Calu3 (cell line): ENCODE measurements at regions not wholly inside any gene's neighbourhood (a gene's known extent, or its start where the extent isn't known, plus 50 kb on each side); places are given as distances from the start of the nearest gene placed in this dataset.

Experiments used
- BruUV-seq: library from RNA; stranded (reverse); fragments of 400-500 nt; replicated peaks from 2 replicates; lab custom pipeline; 2021; lab: Mats Ljungman, UMichigan
- CTCF ChIA-PET: fragments of 300-600 bp; sonication (Branson Sonifier 250); formaldehyde crosslinking; loops from one replicate; lab custom pipeline; 2022; ENCODE audit warnings: antibody characterized with exemption; lab: Charles Lee
- DNase-seq: peaks from one replicate; pipeline ENCODE4 v3.0.0; 2022
- H3K27ac Mint-ChIP-seq: one replicate; pipeline ENCODE4 v1.8.0; 2022; ENCODE audit warnings: mixed read lengths; ENCODE audit not compliant: unreplicated experiment
- H3K27me3 Mint-ChIP-seq: one replicate; pipeline ENCODE4 v1.8.0; 2022; ENCODE audit warnings: mixed read lengths; ENCODE audit not compliant: unreplicated experiment
- H3K36me3 Mint-ChIP-seq: one replicate; pipeline ENCODE4 v1.8.0; 2022; ENCODE audit warnings: mild to moderate bottlenecking, moderate library complexity, mixed read lengths; ENCODE audit not compliant: insufficient read depth, unreplicated experiment
- H3K4me1 Mint-ChIP-seq: one replicate; pipeline ENCODE4 v1.8.0; 2022; ENCODE audit warnings: mild to moderate bottlenecking, low read depth, mixed read lengths; ENCODE audit not compliant: unreplicated experiment
- H3K4me3 Mint-ChIP-seq: one replicate; pipeline ENCODE4 v1.8.0; 2022; ENCODE audit warnings: mild to moderate bottlenecking, low read depth, moderate library complexity, mixed read lengths; ENCODE audit not compliant: unreplicated experiment
- H3K9me3 Mint-ChIP-seq: one replicate; pipeline ENCODE4 v1.8.0; 2022; ENCODE audit warnings: low read depth, mixed read lengths; ENCODE audit not compliant: unreplicated experiment
- CTCF ChIP-seq: fragments of 200-600 bp; IDR thresholded peaks from one replicate; pipeline ENCODE4 v1.8.0; 2022; ENCODE audit warnings: antibody characterized with exemption; ENCODE audit not compliant: unreplicated experiment
- intact Hi-C: fragments of 100-400 bp; cut with micrococcal nuclease; formaldehyde crosslinking; loops from one replicate; pipeline ENCODE4 v1.10.0; 2022; ENCODE audit not compliant: unreplicated experiment

GRCh38 chr13:105316731-105317130 lies 1218.7 kb downstream of the EFNB2 start:
- no peaks in the 10 kb centered on the region for H3K36me3 Mint-ChIP-seq
- no peaks in the 10 kb centered on the region for H3K27me3 Mint-ChIP-seq
- TF ChIP-seq CTCF = no peak
- no peak overlapping the region for H3K4me3 Mint-ChIP-seq
- CTCF ChIA-PET = no interaction called here
- intact Hi-C loops = no loop called here
- DNase-seq = no peak
- H3K4me1 Mint-ChIP-seq = no peaks in the 10 kb centered on the region
- no peak overlapping the region for H3K27ac Mint-ChIP-seq
- H3K9me3 Mint-ChIP-seq = no peaks in the 10 kb centered on the region
- BruUV-seq = no TSS peak

GRCh38 chr13:105312906-105313305 lies 1222.6 kb downstream of the EFNB2 start:
- CTCF ChIA-PET = no interaction called here
- BruUV-seq = no TSS peak

GRCh38 chr13:105311094-105311493 lies 1224.4 kb downstream of the EFNB2 start:
- Mint-ChIP-seq H3K4me3 (no peak overlapping the region), H3K4me1 (no peaks in the 10 kb centered on the region), H3K36me3 (no peaks in the 10 kb centered on the region), H3K27ac (no peak overlapping the region), H3K27me3 (no peaks in the 10 kb centered on the region), H3K9me3 (no peaks in the 10 kb centered on the region)
- BruUV-seq = no TSS peak
- CTCF ChIA-PET = no interaction called here
- no peak for TF ChIP-seq CTCF
- no peak for DNase-seq
- intact Hi-C loops = no loop called here

More at GRCh38 chr13:105312906-105313305, 1222.6 kb downstream of the EFNB2 start:
- no peak overlapping the region for H3K27ac Mint-ChIP-seq
- no peaks in the 10 kb centered on the region for H3K27me3 Mint-ChIP-seq
- H3K36me3 Mint-ChIP-seq = no peaks in the 10 kb centered on the region
- intact Hi-C loops = no loop called here
- no peak overlapping the region for H3K4me3 Mint-ChIP-seq
- H3K4me1 Mint-ChIP-seq = no peaks in the 10 kb centered on the region
- DNase-seq = no peak
- TF ChIP-seq CTCF = no peak
- no peaks in the 10 kb centered on the region for H3K9me3 Mint-ChIP-seq

- Mint-ChIP-seq H3K36me3 (no peaks in the 10 kb centered on the region), H3K4me3 (no peak overlapping the region), H3K27ac (no peak overlapping the region), H3K4me1 (no peaks in the 10 kb centered on the region), H3K27me3 (no peaks in the 10 kb centered on the region), H3K9me3 (peaks cover 3% of the 10 kb centered on the region)
- intact Hi-C loops = no loop called here
- no peak for DNase-seq
- no TSS peak for BruUV-seq
- CTCF ChIA-PET = no interaction called here
- no peak for TF ChIP-seq CTCF
Observed at GRCh38 chr13:105307776-105308175, 1227.7 kb downstream of the EFNB2 start.
